Stimulated activated CD8-positive, alpha-beta memory T cell treated with anti-CD3 and anti-CD28 coated beads, Interleukin-15, amount 100 ng/mL, for 4 hours (primary cell): ENCODE measurements at regions not wholly inside any gene's neighbourhood (a gene's known extent, or its start where the extent isn't known, plus 50 kb on each side); places are given as distances from the start of the nearest gene placed in this dataset.
"Not testable (repeated sequence)": the region's sequence is repeated elsewhere in the genome, so short reads cannot be mapped to it uniquely, and the experiment has no call there.

ENCODE experiments used
- DNase-seq, 2 donors: peaks; one replicate each; pipeline ENCODE4 v3.0.0-alpha.2; 2020; ENCODE audit warnings: low read depth in 2 of 2

DNA sequence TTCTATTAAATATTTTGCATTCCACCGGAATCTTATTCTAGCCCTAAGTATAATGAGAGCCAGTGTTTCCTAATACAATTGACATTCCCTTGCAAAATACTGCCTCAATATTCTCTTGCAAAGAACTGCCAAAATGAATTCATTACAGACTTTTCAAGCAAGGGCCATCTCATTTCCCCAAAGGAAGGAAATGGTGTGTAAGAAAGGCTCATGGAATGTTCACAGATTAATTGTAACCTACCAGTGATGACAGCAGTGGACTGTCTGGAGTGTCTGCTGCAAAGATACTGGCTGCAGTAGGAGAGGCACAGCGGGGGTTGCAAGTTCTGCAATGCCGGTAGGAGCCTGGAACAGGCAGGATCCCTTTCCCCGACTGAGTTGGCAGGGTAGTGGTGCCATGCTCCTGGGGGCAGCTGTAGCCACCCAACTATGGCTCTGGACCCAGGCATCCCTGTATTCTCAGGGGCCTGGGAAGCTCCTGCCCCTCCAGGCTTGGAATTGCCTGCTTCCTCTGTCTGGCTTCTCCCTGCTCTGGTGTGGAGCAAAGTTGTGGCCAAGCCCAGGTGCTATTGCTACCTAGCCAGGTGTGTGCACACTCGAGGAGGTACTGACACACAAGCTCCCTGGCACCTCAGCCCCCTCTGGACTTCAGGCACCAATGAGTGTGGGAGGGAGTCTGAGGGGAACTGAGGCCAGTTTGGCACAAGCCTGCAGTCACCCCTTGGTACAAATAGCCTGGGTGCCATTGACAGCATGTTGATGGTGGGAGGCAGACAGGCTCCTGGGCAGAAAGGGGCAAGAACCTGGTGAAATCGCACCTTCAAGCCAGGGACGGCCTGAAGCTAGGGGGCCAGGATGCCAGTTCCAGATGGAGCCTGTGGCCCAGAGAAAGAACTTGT is 1371.0 kb downstream of the KCNT2 start:
- no peak for DNase-seq

DNA sequence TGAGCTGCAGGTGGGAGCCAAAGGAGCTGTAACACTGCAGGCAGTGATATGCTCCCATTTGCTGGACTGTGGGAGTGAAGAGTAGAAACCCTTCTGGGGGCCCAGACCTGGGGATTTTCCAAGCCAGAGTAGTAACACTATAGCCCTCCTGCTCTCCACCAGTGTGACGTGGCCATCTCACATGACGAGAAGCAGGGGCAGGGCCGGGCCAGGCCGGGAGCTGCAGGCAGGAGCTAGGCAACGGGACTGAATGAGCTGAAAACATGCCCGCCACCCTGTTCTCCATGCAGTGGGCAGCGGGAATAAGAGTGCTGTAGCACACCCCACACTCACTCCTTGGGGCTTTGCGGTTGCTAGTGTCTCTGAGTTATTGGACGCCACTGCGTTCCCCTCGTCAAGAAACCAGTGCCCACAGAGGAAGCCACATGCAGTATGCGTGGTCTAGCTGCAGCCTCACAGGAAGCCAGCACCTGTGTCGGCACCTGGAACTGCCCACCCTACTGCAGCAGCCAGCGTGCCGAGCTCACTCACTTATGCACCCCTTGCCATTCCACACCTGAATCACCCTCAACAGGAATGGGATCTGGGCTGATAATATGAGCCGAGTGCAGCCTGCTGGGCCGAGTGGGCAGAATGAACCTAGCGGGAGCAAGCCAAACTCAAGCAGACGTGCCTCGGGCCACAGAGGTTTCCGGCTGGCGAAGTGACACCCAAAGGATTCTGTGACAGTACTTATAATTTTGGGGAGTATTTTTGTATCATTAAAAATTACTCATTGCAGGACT is 1389.6 kb downstream of the KCNT2 start:
- no peak for DNase-seq

DNA sequence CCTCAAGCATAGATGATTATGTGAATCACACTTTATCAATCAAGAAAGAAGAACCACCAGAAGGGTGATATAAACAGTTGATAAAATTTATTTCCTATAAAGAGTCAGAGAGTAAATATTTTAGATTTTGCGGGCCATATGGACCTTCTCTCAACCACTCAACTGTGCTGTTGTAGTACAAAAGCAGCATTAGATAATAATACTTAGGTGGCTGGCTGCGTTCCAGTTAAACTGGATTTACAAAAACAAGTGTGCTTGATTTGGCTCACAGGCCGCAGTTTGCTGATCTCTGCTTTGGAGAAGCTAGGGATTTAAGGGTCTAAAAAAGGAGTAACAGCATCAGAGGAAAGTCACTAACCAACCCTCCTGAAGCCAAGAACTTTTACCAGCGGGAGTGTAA is 1406.0 kb downstream of the KCNT2 start:
- DNase-seq: no peak

DNA sequence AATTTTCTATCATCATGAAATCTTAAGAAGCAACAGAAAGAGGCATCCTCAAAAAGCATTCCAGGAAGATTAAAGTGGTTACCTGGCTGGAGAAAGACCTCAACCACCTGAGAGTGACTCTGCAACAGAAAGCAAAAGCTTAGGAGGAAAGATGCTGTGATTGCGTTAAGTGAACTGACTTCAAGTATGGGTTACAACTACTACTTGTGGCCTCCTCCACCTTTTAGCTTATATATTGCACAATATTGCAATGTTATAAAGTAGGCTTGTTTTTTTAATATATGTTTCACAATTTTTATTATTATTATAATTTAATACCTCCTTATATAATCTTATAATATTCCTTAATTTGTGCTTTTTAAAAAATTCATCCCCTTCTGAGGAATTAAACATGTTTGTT is 1407.5 kb downstream of the KCNT2 start:
- no peak for DNase-seq

DNA sequence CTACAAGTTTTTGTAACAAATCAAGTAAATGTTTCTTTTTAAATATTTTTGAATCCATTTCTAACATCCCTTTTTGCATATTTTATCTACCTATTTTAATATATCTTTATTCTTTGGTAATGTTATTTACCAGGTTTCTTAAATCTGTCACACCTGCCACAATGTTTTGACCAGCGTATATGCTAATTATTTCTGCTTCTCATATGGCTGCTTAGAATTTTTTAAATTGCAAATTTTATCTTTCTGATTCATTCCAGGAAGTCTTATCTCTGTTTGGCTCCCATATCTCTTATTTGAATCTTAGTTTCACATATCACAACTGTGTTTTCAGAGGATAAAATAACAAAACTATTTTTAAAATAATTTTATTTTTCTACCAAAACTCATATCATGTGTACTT is 1411.1 kb downstream of the KCNT2 start:
- no peak for DNase-seq

DNA sequence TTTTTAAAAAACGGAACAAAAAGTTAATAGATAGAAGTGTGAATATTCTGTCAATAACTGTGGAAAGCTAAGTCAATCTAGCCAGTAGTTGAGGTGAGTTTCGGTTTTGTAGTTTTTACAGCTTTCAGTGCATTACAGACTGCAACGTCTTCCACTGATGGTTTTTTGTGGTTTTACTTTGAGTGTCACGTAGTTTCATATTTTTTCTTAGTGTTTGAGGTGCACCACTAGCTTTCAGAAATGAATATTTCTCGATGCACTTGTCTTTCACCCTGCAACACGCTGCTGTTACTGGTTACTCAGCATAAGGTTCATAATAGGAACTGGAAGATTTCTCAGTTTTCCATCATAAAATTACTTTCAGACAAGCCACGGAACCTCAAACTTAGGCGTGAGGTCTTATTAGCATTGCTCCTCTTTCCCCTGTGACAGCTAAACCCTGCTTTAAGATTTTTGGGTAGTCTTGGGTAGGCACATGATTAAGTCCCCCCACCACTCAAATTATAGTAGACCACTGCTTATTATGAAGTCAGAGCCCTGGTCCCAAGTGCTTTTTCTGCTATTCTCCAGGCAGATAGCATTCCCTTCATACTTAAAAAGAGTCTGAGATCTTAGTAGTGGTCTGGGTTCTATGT is 1412.7 kb downstream of the KCNT2 start:
- no peak for DNase-seq

DNA sequence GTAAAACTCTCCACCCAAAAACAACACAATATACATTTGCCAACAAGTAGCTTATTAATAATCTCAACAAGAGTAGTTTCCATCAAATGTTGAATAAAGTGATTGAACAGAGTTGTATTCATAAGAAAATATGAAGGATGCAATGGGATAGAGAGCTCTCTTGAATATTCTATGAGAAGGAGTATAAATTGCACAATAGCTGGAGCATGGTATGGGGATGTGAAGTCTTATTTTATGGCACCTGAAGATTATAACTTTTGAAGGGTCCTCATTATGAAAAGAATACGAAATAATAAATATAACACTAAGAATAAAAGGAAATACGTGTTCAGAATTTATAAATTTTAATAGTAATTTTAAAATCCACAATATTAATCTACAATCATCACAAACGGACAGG is 1415.1 kb downstream of the KCNT2 start:
- DNase-seq: no peak

DNA sequence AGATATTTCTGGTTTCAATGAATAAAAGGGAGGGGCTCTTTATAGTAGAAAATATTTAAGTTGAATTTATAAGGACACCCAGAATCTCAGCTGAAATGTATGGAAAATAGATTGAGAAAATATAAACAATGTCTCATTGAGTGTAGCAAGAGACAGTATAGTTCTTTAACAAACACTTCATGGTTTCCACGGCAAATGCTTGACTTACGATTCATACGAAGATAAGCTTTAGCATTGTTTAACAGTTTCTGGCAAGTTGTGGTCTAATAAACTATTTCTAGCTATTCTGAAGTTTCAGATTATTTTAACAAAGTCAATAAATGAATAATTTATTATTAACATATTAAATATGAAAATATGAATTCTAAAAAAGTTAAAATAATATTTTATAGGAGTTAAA is 1419.4 kb downstream of the KCNT2 start:
- DNase-seq: no peak

DNA sequence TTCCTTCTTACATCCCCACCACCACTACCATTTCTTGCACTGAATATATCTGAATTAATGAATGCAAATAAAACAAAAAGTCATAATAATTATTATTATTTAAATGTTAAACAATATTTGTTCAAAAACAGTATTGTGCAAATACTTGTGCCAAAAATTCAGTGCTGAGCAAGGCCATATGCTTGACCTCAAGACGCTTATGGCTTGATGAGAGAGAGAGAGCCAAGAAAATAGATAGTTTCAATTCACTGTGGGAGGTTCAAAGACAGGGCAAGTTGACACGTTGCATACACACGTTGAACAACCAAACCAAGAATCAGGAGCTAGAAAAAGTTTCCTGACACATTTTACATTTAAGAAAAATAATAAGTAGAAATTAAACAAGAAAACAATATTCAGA is 1421.7 kb downstream of the KCNT2 start:
- DNase-seq: no peak

DNA sequence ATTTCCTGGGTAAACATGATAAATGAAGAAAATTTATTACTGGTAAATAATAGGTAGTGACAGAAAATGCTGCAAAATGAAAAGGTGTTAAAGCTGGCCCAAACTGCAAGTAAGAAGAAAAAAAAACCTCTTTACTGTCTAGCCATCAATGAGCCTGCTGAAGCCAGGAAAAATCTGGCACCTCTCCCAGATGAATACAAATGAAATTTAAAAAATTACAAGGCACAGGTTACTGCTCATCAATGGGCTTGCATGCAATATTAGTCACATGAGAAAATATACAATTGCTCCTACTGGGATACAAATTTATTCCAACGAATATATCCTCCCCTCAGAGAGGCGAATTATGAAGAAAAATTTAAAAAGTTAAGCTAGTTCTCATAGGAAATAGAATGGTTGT is 1422.5 kb downstream of the KCNT2 start:
- no peak for DNase-seq

DNA sequence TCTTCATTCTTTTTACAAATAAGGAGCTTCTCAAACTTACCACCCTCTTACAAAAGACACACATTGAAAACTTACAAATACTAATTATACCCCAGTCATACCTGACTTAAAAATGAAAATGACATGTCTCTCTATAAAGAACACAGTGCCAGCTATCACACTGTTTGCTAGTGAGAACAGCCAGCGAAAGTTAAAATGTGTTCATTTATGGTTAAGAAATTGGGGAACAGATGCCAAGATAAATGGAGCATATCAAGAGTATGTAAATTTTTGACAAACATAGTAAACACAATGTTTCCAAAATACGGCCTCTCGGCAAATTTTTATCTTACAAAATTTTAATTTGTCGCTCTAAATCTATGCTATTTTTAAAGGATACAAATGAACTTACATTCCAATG is 1422.9 kb downstream of the KCNT2 start:
- no peak for DNase-seq

DNA sequence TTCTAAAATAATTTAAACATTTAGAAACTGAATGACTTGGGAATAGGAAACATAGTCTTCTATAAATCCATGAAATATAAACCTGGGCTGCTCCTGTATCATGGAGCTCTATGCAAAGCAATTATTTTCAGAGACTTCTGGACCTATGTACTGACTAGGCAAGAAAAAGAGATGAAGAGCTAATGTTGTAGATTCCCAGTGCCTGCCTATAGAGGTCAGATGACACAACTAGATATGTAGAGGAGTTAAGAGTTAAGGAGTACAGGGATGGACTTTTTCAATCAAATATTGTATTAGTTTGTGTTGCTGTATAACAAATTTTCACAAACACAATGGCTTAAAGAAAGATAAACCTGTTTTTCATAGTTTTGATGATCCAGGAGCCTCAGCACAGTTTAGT is 1434.5 kb downstream of the KCNT2 start:
- DNase-seq: no peak

DNA sequence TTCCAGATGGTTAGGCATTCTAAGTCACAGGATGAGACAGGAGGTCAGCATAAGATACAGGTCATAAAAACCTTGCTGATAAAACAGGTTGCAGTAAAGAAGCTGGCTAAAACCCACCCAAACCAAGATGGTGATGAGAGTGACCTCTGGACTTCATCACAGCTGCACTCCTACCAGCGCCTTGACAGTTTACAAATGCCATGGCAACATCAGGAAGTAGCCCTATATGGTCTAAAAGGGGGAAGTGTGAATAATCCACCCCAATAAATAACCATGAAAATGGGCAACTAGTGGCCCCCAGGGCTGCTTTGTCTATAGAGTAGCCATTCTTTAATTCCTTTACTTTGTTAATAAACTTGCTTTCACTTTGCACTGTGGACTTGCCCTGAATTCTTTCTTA is 1448.4 kb downstream of the KCNT2 start:
- not testable (repeated sequence) for DNase-seq

DNA sequence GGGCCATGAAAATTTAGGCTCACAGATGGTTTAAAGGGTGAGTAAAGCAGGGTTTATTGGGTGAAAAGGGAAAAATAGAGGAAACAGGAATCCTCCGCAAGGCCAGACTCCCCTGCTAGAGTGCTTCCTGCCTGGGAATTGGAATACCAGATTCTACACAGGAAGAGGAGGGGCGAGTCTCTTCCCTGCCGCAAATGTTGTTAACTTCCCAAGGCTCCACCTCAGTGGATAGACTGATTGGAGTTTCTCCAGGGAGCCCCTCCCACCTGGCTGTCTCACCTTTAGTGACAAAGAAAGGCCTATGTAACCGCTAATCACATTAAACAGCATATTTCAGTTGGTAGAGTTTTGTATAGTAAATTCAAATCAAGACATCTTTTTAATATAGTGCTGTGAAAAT is 1450.1 kb downstream of the KCNT2 start:
- DNase-seq: no peak

DNA sequence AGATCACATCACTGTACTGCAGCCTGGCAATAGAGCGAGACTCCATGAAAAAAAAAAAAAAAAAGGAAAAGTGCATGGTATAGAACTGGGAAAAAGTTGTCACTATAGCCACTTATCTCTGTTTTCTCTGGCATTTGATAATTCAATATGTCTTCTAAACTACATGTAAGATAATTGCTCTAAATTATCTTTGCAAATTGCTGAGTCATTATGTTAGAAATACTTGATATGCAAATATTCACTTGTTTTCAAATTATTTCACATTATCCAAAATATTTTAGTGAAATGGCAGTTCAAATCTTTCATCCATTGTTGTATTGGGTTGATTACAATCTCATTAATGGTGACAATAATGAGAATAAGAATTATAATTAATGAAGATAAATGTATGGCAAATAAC is 1455.1 kb downstream of the KCNT2 start:
- no peak for DNase-seq

DNA sequence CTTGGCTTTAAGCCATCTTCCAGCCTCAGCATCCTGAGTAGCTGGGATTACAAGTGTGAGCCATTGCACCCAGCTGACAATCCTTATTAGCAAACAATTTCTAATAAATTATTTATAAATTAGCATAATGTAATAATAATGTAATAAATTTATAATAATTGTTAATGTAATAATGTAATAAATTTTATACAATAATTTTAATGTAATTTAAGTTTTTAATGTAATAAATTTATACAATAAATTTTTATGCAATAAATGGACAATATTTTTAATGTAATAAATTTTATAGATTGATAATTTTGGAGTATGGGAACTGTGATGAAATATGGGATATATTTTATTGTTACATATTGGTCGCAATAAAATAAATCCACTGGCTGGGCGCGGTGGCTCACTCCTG is 1457.5 kb downstream of the KCNT2 start:
- no peak for DNase-seq

DNA sequence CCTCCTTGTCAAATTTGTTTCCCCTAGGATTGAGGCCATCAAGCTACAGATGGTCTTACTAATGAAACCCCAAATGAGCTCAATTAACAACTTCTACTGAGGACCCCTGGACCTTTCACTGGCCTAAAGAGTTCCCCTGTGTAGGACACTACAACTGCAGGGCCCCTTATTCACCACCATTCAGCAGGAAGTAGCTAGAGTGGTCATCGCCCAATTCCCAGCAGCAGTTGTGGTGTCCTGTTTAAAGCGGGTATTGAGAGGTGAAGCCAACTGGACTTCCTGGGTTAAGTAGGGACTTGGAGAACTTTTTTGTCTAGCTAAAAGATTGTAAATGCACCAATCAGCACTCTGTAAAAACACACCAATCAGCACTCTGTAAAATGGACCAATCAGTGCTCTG is 1466.9 kb downstream of the KCNT2 start:
- no peak for DNase-seq

DNA sequence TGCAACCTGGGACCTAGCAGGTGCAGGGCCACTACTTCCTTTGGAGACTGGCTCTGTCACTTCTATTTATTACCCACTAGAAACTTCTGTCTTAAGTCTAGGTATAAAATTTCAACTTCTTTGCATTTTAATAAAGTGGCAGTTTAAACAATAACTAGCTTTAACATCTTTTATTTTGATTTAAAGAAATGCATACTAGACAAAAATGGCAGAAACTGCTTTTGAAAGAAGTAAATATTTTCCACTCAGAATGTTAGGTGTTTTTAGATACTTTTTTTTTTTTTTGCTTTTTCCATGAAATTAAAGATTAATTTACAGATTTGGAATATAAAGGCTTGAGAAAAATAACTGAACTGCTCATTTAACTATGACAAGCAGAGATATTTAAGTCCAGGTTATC is 1477.6 kb downstream of the KCNT2 start:
- no peak for DNase-seq

DNA sequence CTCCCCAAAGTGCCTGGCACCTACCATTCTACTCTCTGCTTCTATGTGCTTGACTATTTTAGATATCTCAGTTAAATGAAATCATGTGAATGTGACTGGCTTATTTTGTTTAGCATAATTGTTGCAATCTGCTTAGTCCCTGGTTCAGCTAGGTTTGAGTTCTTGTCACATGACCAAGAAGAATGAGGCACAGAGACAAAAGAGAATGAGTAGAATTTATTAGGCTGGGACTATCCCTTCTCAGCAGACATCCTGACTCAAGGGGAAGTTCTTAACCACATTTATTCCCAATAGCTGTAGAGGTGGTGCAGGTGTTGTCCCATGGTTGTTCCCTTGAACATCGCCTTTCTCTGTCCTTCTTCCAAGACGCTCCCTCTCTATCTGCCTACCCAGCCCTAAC is 1485.7 kb downstream of the KCNT2 start:
- no peak for DNase-seq

DNA sequence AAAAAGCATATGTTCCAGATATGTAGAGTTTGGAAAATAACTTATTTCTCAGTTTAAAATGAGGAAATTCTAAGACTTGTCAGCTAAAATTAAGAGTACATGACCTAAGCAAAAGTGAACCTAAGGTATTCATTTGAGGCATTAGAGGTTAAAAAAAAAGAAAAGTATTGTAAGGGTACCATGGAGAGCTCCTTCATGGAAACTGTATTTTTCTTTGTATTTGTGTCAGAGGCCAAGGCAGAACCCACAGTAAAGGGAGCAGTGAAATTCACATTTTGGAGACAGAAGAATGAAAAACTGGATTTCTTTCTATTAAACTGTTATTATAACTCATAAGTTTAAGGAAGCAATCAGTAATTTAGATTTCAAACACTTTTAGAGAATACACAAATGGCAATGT is 1494.8 kb downstream of the KCNT2 start:
- DNase-seq: no peak

DNA sequence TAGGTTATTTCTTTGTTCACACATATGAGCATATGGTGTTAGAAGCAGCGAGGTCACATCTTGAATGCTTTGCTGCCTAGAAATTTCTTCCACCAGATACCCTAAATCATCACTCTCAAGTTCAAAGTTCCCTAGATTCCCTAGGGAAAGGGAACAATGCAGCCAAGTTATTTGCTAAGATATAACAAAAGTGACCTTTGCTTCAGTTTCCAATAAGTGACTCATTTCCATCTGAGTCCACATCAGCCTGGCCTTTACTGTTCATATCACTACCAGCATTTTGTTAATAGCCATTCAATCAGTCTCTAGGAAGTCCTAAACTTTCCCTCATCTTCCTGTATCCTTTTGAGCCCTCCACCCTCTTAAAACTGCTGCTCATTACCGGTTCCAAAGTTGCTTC is 1502.5 kb downstream of the KCNT2 start:
- no peak for DNase-seq

DNA sequence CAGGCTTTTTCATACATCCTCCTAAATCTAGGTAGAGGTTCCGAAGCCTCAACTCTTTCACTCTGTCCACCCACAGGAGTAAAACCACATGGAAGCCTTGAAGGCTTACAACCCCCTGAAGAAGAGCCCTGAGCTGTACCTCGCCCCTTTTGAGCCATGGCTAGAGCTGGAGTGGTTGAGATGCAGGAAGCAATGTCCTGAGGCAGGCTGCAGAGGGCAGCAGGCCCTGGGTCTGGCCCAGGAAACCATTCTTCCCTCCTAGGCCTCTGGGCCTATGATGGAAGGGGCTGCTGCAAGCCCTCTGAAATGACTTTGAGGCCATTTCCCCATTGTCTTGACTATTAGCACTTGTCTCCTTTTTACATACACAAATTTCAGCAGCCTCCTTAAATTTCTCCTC is 1503.0 kb downstream of the KCNT2 start:
- DNase-seq: no peak

DNA sequence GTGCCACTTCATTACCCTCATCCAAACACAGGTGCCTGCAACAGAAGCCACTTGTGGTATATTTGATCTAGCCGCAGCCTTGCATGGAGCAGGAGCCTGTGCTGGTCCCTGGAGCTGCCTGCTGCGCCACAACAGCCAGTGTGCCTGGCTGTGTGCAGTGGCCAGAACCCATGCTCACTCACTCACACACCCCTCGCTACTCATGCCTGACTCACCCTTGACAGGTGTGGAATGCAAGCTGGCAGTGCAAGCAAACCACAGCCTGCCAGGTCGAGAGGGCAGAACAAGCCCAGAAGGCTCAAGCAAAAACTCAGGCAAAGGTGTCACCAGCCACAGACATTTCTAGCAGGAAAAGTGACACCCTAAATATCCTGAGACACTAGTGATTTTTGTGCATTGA is 1510.9 kb downstream of the KCNT2 start:
- no peak for DNase-seq
